HCT116 (cell line): ENCODE measurements at regions not wholly inside any gene's neighbourhood (a gene's known extent, or its start where the extent isn't known, plus 50 kb on each side); places are given as distances from the start of the nearest gene placed in this dataset.

Experiments used
- ATAC-seq: fragments of 200-7000 bp; cut with Tn5 transposase; 2 replicates; pipeline ENCODE4 v1.9.1; 2020; ENCODE audit warnings: mild to moderate bottlenecking, moderate library complexity
- BruUV-seq: library from RNA; stranded (reverse); fragments of 400-500 nt; replicated peaks from 2 replicates; lab custom pipeline; 2021; lab: Mats Ljungman, UMichigan
- CTCF ChIA-PET: fragments of 300-600 bp; sonication (Branson Sonifier 250); formaldehyde crosslinking; loops from one replicate; lab custom pipeline; 2021; ENCODE audit warnings: antibody characterized with exemption; lab: Charles Lee
- POLR2A ChIA-PET: fragments of 300-600, 350-600 bp; sonication (Branson Sonifier 250); formaldehyde crosslinking; loops from one replicate; lab custom pipeline; 2021; ENCODE audit warnings: antibody characterized with exemption; lab: Charles Lee
- RAD21 ChIA-PET, 2 experiments: fragments of 300-600 bp; sonication (Branson Sonifier 250); formaldehyde crosslinking; loops; one replicate each; lab custom pipeline; 2023; ENCODE audit warnings: low total read pairs in 2 of 2; ENCODE audit not compliant: uncharacterized antibody in 2 of 2, unreplicated experiment in 2 of 2, low non-redundant PET in 1 of 2; lab: Charles Lee
- DNase-seq: peaks from one replicate; pipeline ENCODE4 v3.0.0-alpha.2; 2010; ENCODE audit warnings: low read depth, low spot score
- H2AFZ ChIP-seq: fragments of 200-600 bp; shearing (Covaris generic), sonication (generic); 2 replicates; pipeline ENCODE4 v1.6.1; 2017; ENCODE audit warnings: low read depth, mixed run types, mixed read lengths, antibody characterized with exemption, low read length; ENCODE audit not compliant: poor library complexity, severe bottlenecking
- H3K27ac ChIP-seq: 2 replicates; pipeline ENCODE4 v1.5.1; 2012; ENCODE audit warnings: low read depth, low read length
- H3K27me3 ChIP-seq: fragments of 200-600 bp; sonication (generic); 2 replicates; pipeline ENCODE4 v1.6.1; 2016; ENCODE audit warnings: mixed run types, low read length, mixed read lengths; ENCODE audit not compliant: insufficient read depth
- H3K36me3 ChIP-seq, 2 experiments: fragments of 200-500 bp in 1 of 2; fragments of 200-600 bp in 1 of 2; sonication (Bioruptor generic) in 1 of 2; sonication (generic) in 1 of 2; 2 replicates each; pipeline versions ENCODE4 v1.5.1 to v1.6.1; 2014 to 2016; ENCODE audit warnings: low read length in 2 of 2, inconsistent platforms in 1 of 2, mixed read lengths in 1 of 2, mixed run types in 1 of 2; ENCODE audit not compliant: insufficient read depth in 2 of 2, control insufficient read depth in 1 of 2
- H3K4me1 ChIP-seq, 2 experiments: fragments of 200-600 bp in 1 of 2; sonication (generic) in 1 of 2; 2 replicates each; pipeline versions ENCODE4 v1.5.1 to v1.6.1; 2012 to 2017; ENCODE audit warnings: low read length in 2 of 2, inconsistent platforms in 1 of 2, mild to moderate bottlenecking in 1 of 2, mixed read lengths in 1 of 2, mixed run types in 1 of 2, moderate library complexity in 1 of 2; ENCODE audit not compliant: insufficient read depth in 2 of 2, control insufficient read depth in 1 of 2
- H3K4me2 ChIP-seq: fragments of 200-600 bp; sonication (generic); 2 replicates; pipeline ENCODE4 v1.6.1; 2017; ENCODE audit warnings: mixed run types, low read length, mixed read lengths
- H3K4me3 ChIP-seq, 2 experiments: fragments of 200-600 bp in 1 of 2; sonication (generic) in 1 of 2; replicated peaks in 1 of 2; 2 replicates each; pipeline ENCODE4 v1.5.1; 2011 to 2016; ENCODE audit warnings: low read length in 2 of 2, control low read depth in 1 of 2, low read depth in 1 of 2, mild to moderate bottlenecking in 1 of 2, mixed read lengths in 1 of 2, mixed run types in 1 of 2
- H3K79me2 ChIP-seq: fragments of 200-600 bp; sonication (generic); 2 replicates; pipeline ENCODE4 v1.6.1; 2017; ENCODE audit warnings: mild to moderate bottlenecking, mixed run types, low read length, moderate library complexity, mixed read lengths; ENCODE audit not compliant: insufficient read depth
- H3K9ac ChIP-seq: fragments of 200-600 bp; sonication (generic); 2 replicates; pipeline ENCODE4 v1.6.1; 2016; ENCODE audit warnings: low read length, mixed read lengths
- H3K9me2 ChIP-seq: fragments of 200-600 bp; sonication (generic), shearing (Covaris generic); 2 replicates; pipeline ENCODE4 v1.6.1; 2017; ENCODE audit warnings: mixed run types, mild to moderate bottlenecking, moderate library complexity; ENCODE audit not compliant: insufficient read depth
- H3K9me3 ChIP-seq, 2 experiments: fragments of 200-500 bp in 1 of 2; fragments of 200-600 bp in 1 of 2; sonication (Bioruptor generic) in 1 of 2; sonication (generic) in 1 of 2; 2 replicates each; pipeline ENCODE4 v1.6.1; 2014 to 2017; ENCODE audit warnings: low read length in 2 of 2, mixed read lengths in 2 of 2, inconsistent platforms in 1 of 2, low read depth in 1 of 2, mild to moderate bottlenecking in 1 of 2, mixed run types in 1 of 2, moderate library complexity in 1 of 2; ENCODE audit not compliant: control insufficient read depth in 1 of 2, insufficient read depth in 1 of 2
- H4K20me1 ChIP-seq: fragments of 200-600 bp; sonication (generic), shearing (Covaris generic); 2 replicates; pipeline ENCODE4 v1.6.1; 2017; ENCODE audit warnings: mixed run types, mild to moderate bottlenecking, moderate library complexity; ENCODE audit not compliant: insufficient read depth
- CTCF ChIP-seq, 3 experiments: fragments of 200-600 bp in 1 of 3; sonication (generic) in 1 of 3; IDR thresholded peaks in 2 of 3; conservative IDR thresholded peaks in 1 of 3; 2 replicates each; pipeline ENCODE4 v1.5.1; 2012 to 2017; ENCODE audit warnings: low read depth in 2 of 3, low read length in 2 of 3, antibody characterized with exemption in 1 of 3, borderline replicate concordance in 1 of 3, control low read depth in 1 of 3, mild to moderate bottlenecking in 1 of 3, mixed read lengths in 1 of 3, mixed run types in 1 of 3, moderate library complexity in 1 of 3; ENCODE audit not compliant: insufficient read depth in 1 of 3
- EGR1 ChIP-seq: IDR thresholded peaks from 2 replicates; pipeline ENCODE4 v1.6.1; 2012; ENCODE audit warnings: low read depth
- ELF1 ChIP-seq: IDR thresholded peaks from 2 replicates; pipeline ENCODE4 v1.6.1; 2012; ENCODE audit warnings: low read depth, borderline replicate concordance
- EZH2 ChIP-seq: fragments of 200-600 bp; sonication (generic); IDR thresholded peaks from 2 replicates; pipeline ENCODE4 v1.6.1; 2017; ENCODE audit warnings: antibody characterized with exemption, mixed run types
- MAX ChIP-seq: IDR thresholded peaks from 2 replicates; pipeline ENCODE4 v1.6.1; 2012
- REST ChIP-seq: IDR thresholded peaks from 2 replicates; pipeline ENCODE4 v1.6.1; 2012; ENCODE audit warnings: low read depth
- SRF ChIP-seq: IDR thresholded peaks from 2 replicates; pipeline ENCODE4 v1.6.1; 2012; ENCODE audit warnings: low read depth
- TCF7L2 ChIP-seq: IDR thresholded peaks from 2 replicates; pipeline ENCODE4 v1.7.0; 2011; ENCODE audit warnings: borderline replicate concordance, inconsistent platforms; ENCODE audit not compliant: insufficient read depth, insufficient read length; ENCODE audit errors: extremely low read depth
- YY1 ChIP-seq: IDR thresholded peaks from 2 replicates; pipeline ENCODE4 v1.6.1; 2011; ENCODE audit warnings: low read length, low read depth, moderate library complexity, mild to moderate bottlenecking; ENCODE audit not compliant: insufficient replicate concordance; ENCODE audit errors: extremely low read depth
- ZNF274 ChIP-seq: fragments of 200-500 bp; sonication (Bioruptor generic); IDR thresholded peaks from 2 replicates; pipeline ENCODE4 v1.6.1; 2014; ENCODE audit warnings: mild to moderate bottlenecking, low read depth, low read length, inconsistent platforms
- intact Hi-C: fragments of 100-400 bp; cut with micrococcal nuclease; formaldehyde crosslinking; loops from 2 replicates; pipeline ENCODE4 v1.10.0; 2022

GRCh38 chr11:115764176-115764575 is 260.0 kb upstream of the CADM1 start:
- no peak overlapping the region for H3K4me3 ChIP-seq
- DNase-seq (no peak), ATAC-seq (no peak)
- no peaks in the 10 kb centered on the region; a peak in 2 of 4 replicates for H3K9me3 ChIP-seq
- ChIA-PET POLR2A (no interaction called here), CTCF (no interaction called here), RAD21 (no interaction called here)
- H2AFZ ChIP-seq: no peak overlapping the region
- H3K9ac ChIP-seq: no peak overlapping the region
- H3K79me2 ChIP-seq: no peaks in the 10 kb centered on the region
- intact Hi-C loops: no loop called here
- H3K27me3 ChIP-seq: no peaks in the 10 kb centered on the region
- TF ChIP-seq EGR1 (no peak), SRF (no peak), EZH2 (no peak), ELF1 (no peak), MAX (no peak), TCF7L2 (no peak), REST (no peak)
- TF ChIP-seq, all 23 proteins: peak for 0
- Histone ChIP-seq H3K4me1 (no peaks in the 10 kb centered on the region), H3K36me3 (no peaks in the 10 kb centered on the region), H3K4me2 (no peak overlapping the region), H4K20me1 (no peaks in the 10 kb centered on the region), H3K27ac (no peak overlapping the region), H3K9me2 (no peaks in the 10 kb centered on the region)
- no TSS peak for BruUV-seq

- ATAC-seq (no peak), DNase-seq (no peak)
- no peak overlapping the region for H3K4me2 ChIP-seq
- CTCF ChIA-PET: no interaction called here
- no peaks in the 10 kb centered on the region for H3K27me3 ChIP-seq
- no peak overlapping the region for H3K27ac ChIP-seq
- no peaks in the 10 kb centered on the region for H3K36me3 ChIP-seq
- H3K79me2 ChIP-seq: no peaks in the 10 kb centered on the region
- H4K20me1 ChIP-seq: no peaks in the 10 kb centered on the region
- H3K9me2 ChIP-seq: no peaks in the 10 kb centered on the region
- H3K4me3 ChIP-seq: no peak overlapping the region
- no peak overlapping the region for H2AFZ ChIP-seq
- intact Hi-C loops: no loop called here
- RAD21 ChIA-PET: no interaction called here
- H3K9me3 ChIP-seq: no peaks in the 10 kb centered on the region; a peak in 2 of 4 replicates
- H3K4me1 ChIP-seq: no peaks in the 10 kb centered on the region
- POLR2A ChIA-PET: no interaction called here
- no peak overlapping the region for H3K9ac ChIP-seq
- BruUV-seq: no TSS peak
- TF ChIP-seq ZNF274 (no peak), REST (no peak), YY1 (no peak), TCF7L2 (no peak), CTCF (IDR thresholded peaks at IDR 0.05 in 2 of 3, conservative IDR thresholded peaks at IDR 0.05 in 1 of 3; ENCODE audit: borderline replicate concordance in 1 of 3, insufficient read depth in 1 of 3, low read depth in 2 of 3, low read length in 2 of 3) (no peak)
Observed at GRCh38 chr11:115761817-115762216, 257.6 kb upstream of the CADM1 start.
